GM12875 (cell line): ENCODE measurements at regions not wholly inside any gene's neighbourhood (a gene's known extent, or its start where the extent isn't known, plus 50 kb on each side); places are given as distances from the start of the nearest gene placed in this dataset.

Experiments used
- H3K4me3 ChIP-seq: one replicate; pipeline ENCODE4 v1.5.1; 2011; ENCODE audit warnings: low read depth, low read length, control low read depth
- CTCF ChIP-seq: IDR thresholded peaks from 2 replicates; pipeline ENCODE4 v1.5.1; 2011; ENCODE audit warnings: low read depth, mild to moderate bottlenecking, control low read depth, inconsistent platforms, low read length, moderate library complexity, borderline replicate concordance; ENCODE audit not compliant: insufficient read depth

- no peak overlapping the region for H3K4me3 ChIP-seq
- no peak for TF ChIP-seq CTCF
These were observed 88.9 kb downstream of the NUDT12 start for GRCh38 chr5:103473725-103474124.

DNA sequence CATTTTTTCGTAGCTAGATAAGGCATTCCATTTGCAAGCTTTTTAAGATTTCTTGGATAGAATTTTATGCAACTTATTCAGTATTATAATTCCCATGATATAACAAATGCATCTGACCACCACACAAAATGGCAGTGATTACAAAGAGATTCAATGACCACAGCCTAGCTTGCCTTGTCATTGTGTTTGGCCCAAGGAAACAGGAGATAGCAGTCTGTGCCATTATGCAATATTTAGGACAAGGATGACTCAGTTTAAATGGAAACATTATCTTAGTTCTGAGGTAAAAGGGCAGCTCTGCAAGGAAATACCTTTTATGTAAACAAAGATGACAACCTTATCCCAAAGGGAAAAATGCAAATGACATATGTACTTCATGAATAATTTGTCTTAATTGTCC is 89.8 kb downstream of the NUDT12 start:
- no peak overlapping the region for H3K4me3 ChIP-seq
- TF ChIP-seq CTCF = no peak

- TF ChIP-seq CTCF = no peak
- no peak overlapping the region for H3K4me3 ChIP-seq
These were observed 90.3 kb downstream of the NUDT12 start for GRCh38 chr5:103472265-103472664.

DNA sequence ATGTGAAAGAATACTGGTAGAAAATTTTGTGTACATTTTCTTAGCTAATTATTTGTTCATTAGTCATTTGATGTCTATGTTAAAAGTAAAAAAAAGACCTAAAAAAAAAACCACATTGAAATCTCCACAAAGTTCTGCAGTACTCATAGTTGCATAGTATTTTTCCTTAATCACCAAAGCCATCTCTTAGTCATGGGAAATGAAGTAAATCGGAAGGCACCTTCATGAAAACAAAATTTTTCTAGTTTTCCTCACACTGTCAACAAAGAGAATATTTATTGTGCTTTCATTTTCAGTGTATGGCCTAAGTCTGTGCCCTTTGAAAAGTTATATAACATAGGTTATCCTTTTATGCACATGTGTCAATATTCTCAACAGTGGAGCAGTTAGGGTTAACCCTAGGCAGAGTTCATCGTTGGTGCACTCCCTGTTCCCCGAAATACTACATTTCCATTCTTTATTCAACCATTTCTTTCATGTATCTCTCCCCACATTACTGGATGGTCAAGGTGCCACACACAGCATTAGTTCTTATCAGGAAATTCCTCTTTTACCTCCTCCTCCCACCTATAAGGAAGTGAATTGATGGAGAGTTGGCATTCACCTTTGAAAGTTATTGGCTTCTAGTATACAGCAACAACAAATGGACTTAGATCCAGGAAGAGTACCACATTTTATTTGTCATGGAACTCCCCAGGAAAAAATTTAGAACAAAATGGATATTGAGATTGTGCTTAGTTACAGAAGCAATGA is 93.1 kb downstream of the NUDT12 start:
- no peak for TF ChIP-seq CTCF
- no peak overlapping the region for H3K4me3 ChIP-seq

- H3K4me3 ChIP-seq = no peak overlapping the region
These were observed 94.8 kb downstream of the NUDT12 start for GRCh38 chr5:103467831-103468230.

DNA sequence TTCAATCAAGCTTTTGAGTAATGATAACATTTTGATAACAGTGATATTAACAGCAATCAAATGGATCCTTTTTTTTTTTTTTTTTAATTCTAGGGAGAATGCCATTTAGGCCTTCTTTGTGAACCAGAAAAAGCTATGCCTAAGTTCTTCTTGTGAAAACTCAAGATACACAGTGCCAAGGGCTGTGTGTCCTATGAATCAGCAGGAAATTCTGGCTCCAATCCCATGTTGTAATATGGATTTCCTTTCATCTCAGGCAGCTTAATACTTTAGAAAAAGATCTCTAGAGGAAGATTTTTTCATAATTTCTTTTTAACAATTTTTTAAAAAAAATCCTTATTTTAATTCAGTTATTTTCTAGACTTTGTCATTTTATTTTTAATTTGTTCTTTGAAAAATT is 96.1 kb downstream of the NUDT12 start:
- no peak overlapping the region for H3K4me3 ChIP-seq
- TF ChIP-seq CTCF = no peak

More at GRCh38 chr5:103467831-103468230, 94.8 kb downstream of the NUDT12 start:
- TF ChIP-seq CTCF = no peak

- H3K4me3 ChIP-seq = no peak overlapping the region
- TF ChIP-seq CTCF = no peak
These were observed 96.7 kb downstream of the NUDT12 start for GRCh38 chr5:103465891-103466290.
